HCT116 (cell line): ENCODE measurements at regions not wholly inside any gene's neighbourhood (a gene's known extent, or its start where the extent isn't known, plus 50 kb on each side); places are given as distances from the start of the nearest gene placed in this dataset.

Source experiments
- ATAC-seq: fragments of 200-7000 bp; cut with Tn5 transposase; 2 replicates; pipeline ENCODE4 v1.9.1; 2020; ENCODE audit warnings: mild to moderate bottlenecking, moderate library complexity
- BruUV-seq: library from RNA; stranded (reverse); fragments of 400-500 nt; replicated peaks from 2 replicates; lab custom pipeline; 2021; lab: Mats Ljungman, UMichigan
- CTCF ChIA-PET: fragments of 300-600 bp; sonication (Branson Sonifier 250); formaldehyde crosslinking; loops from one replicate; lab custom pipeline; 2021; ENCODE audit warnings: antibody characterized with exemption; lab: Charles Lee
- POLR2A ChIA-PET: fragments of 300-600, 350-600 bp; sonication (Branson Sonifier 250); formaldehyde crosslinking; loops from one replicate; lab custom pipeline; 2021; ENCODE audit warnings: antibody characterized with exemption; lab: Charles Lee
- RAD21 ChIA-PET, 2 experiments: fragments of 300-600 bp; sonication (Branson Sonifier 250); formaldehyde crosslinking; loops; one replicate each; lab custom pipeline; 2023; ENCODE audit warnings: low total read pairs in 2 of 2; ENCODE audit not compliant: uncharacterized antibody in 2 of 2, unreplicated experiment in 2 of 2, low non-redundant PET in 1 of 2; lab: Charles Lee
- DNase-seq: peaks from one replicate; pipeline ENCODE4 v3.0.0-alpha.2; 2010; ENCODE audit warnings: low read depth, low spot score
- H2AFZ ChIP-seq: fragments of 200-600 bp; shearing (Covaris generic), sonication (generic); 2 replicates; pipeline ENCODE4 v1.6.1; 2017; ENCODE audit warnings: low read depth, mixed run types, mixed read lengths, antibody characterized with exemption, low read length; ENCODE audit not compliant: poor library complexity, severe bottlenecking
- H3K27ac ChIP-seq: 2 replicates; pipeline ENCODE4 v1.5.1; 2012; ENCODE audit warnings: low read depth, low read length
- H3K27me3 ChIP-seq: fragments of 200-600 bp; sonication (generic); 2 replicates; pipeline ENCODE4 v1.6.1; 2016; ENCODE audit warnings: mixed run types, low read length, mixed read lengths; ENCODE audit not compliant: insufficient read depth
- H3K36me3 ChIP-seq, 2 experiments: fragments of 200-500 bp in 1 of 2; fragments of 200-600 bp in 1 of 2; sonication (Bioruptor generic) in 1 of 2; sonication (generic) in 1 of 2; 2 replicates each; pipeline versions ENCODE4 v1.5.1 to v1.6.1; 2014 to 2016; ENCODE audit warnings: low read length in 2 of 2, inconsistent platforms in 1 of 2, mixed read lengths in 1 of 2, mixed run types in 1 of 2; ENCODE audit not compliant: insufficient read depth in 2 of 2, control insufficient read depth in 1 of 2
- H3K4me1 ChIP-seq, 2 experiments: fragments of 200-600 bp in 1 of 2; sonication (generic) in 1 of 2; 2 replicates each; pipeline versions ENCODE4 v1.5.1 to v1.6.1; 2012 to 2017; ENCODE audit warnings: low read length in 2 of 2, inconsistent platforms in 1 of 2, mild to moderate bottlenecking in 1 of 2, mixed read lengths in 1 of 2, mixed run types in 1 of 2, moderate library complexity in 1 of 2; ENCODE audit not compliant: insufficient read depth in 2 of 2, control insufficient read depth in 1 of 2
- H3K4me2 ChIP-seq: fragments of 200-600 bp; sonication (generic); 2 replicates; pipeline ENCODE4 v1.6.1; 2017; ENCODE audit warnings: mixed run types, low read length, mixed read lengths
- H3K4me3 ChIP-seq, 2 experiments: fragments of 200-600 bp in 1 of 2; sonication (generic) in 1 of 2; replicated peaks in 1 of 2; 2 replicates each; pipeline ENCODE4 v1.5.1; 2011 to 2016; ENCODE audit warnings: low read length in 2 of 2, control low read depth in 1 of 2, low read depth in 1 of 2, mild to moderate bottlenecking in 1 of 2, mixed read lengths in 1 of 2, mixed run types in 1 of 2
- H3K79me2 ChIP-seq: fragments of 200-600 bp; sonication (generic); 2 replicates; pipeline ENCODE4 v1.6.1; 2017; ENCODE audit warnings: mild to moderate bottlenecking, mixed run types, low read length, moderate library complexity, mixed read lengths; ENCODE audit not compliant: insufficient read depth
- H3K9ac ChIP-seq: fragments of 200-600 bp; sonication (generic); 2 replicates; pipeline ENCODE4 v1.6.1; 2016; ENCODE audit warnings: low read length, mixed read lengths
- H3K9me2 ChIP-seq: fragments of 200-600 bp; sonication (generic), shearing (Covaris generic); 2 replicates; pipeline ENCODE4 v1.6.1; 2017; ENCODE audit warnings: mixed run types, mild to moderate bottlenecking, moderate library complexity; ENCODE audit not compliant: insufficient read depth
- H3K9me3 ChIP-seq, 2 experiments: fragments of 200-500 bp in 1 of 2; fragments of 200-600 bp in 1 of 2; sonication (Bioruptor generic) in 1 of 2; sonication (generic) in 1 of 2; 2 replicates each; pipeline ENCODE4 v1.6.1; 2014 to 2017; ENCODE audit warnings: low read length in 2 of 2, mixed read lengths in 2 of 2, inconsistent platforms in 1 of 2, low read depth in 1 of 2, mild to moderate bottlenecking in 1 of 2, mixed run types in 1 of 2, moderate library complexity in 1 of 2; ENCODE audit not compliant: control insufficient read depth in 1 of 2, insufficient read depth in 1 of 2
- H4K20me1 ChIP-seq: fragments of 200-600 bp; sonication (generic), shearing (Covaris generic); 2 replicates; pipeline ENCODE4 v1.6.1; 2017; ENCODE audit warnings: mixed run types, mild to moderate bottlenecking, moderate library complexity; ENCODE audit not compliant: insufficient read depth
- CBX3 ChIP-seq: IDR thresholded peaks from 2 replicates; pipeline ENCODE4 v1.6.1; 2012; ENCODE audit warnings: low read depth
- EZH2 ChIP-seq: fragments of 200-600 bp; sonication (generic); IDR thresholded peaks from 2 replicates; pipeline ENCODE4 v1.6.1; 2017; ENCODE audit warnings: antibody characterized with exemption, mixed run types
- SRF ChIP-seq: IDR thresholded peaks from 2 replicates; pipeline ENCODE4 v1.6.1; 2012; ENCODE audit warnings: low read depth
- TCF7L2 ChIP-seq: IDR thresholded peaks from 2 replicates; pipeline ENCODE4 v1.7.0; 2011; ENCODE audit warnings: borderline replicate concordance, inconsistent platforms; ENCODE audit not compliant: insufficient read depth, insufficient read length; ENCODE audit errors: extremely low read depth
- intact Hi-C: fragments of 100-400 bp; cut with micrococcal nuclease; formaldehyde crosslinking; loops from 2 replicates; pipeline ENCODE4 v1.10.0; 2022
- TF ChIP-seq, protein P1 (sequence below): IDR thresholded peaks from 2 replicates; pipeline ENCODE4 v1.6.1; 2011; ENCODE audit warnings: mild to moderate bottlenecking, low read length, moderate library complexity; ENCODE audit not compliant: insufficient replicate concordance; ENCODE audit errors: extremely low read depth

DNA sequence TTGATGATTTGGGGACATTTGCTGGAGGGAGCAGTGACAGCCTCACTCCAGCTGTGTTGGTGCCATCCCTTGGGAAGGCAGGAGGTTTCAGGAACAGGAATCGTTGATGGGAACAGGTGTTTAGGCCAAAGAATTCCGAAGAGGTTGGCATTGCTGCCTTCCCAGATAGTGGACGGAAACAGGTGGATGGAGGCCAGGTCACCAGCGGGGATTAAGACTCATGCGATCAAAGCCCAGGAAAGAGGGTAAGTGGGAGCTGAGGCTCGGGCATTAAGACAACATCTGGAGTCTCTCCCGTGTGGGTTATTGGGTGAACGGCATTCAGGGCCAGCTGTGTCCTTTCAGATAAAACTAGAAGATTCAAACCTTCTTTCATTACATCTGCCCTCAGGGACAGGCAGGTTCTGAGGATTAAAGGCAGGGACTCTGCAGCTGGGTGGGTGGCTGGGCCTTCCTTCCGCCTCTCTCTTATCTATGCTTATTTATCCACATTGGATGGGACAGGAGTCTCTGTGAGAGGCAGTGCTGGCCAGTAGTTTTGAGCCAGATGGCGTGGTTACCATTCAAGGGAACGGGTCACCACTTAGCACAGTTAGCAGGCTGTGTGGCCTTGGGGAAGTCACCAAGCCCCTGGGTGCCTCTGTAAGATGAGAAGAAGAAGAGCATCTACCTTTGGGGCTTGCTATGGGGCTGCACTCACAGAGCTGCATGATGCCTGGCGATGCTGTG is 67.6 kb downstream of the INSIG1 start:
- Histone ChIP-seq H3K9ac (no peak overlapping the region), H3K9me3 (no peaks in the 10 kb centered on the region), H3K4me2 (no peak overlapping the region), H3K36me3 (no peaks in the 10 kb centered on the region), H3K27ac (no peak overlapping the region), H3K4me3 (no peak overlapping the region), H2AFZ (no peak overlapping the region), H3K27me3 (no peaks in the 10 kb centered on the region), H3K4me1 (no peaks in the 10 kb centered on the region), H3K79me2 (no peaks in the 10 kb centered on the region), H4K20me1 (no peaks in the 10 kb centered on the region), H3K9me2 (no peaks in the 10 kb centered on the region)
- ChIA-PET RAD21 (no interaction called here), CTCF (interaction anchor here (0.9 to 2.0 kb wide), 2 partner anchors 8 to 14 kb away, joined by 3 to 4 read pairs; no protein-coding TSS in a partner anchor), POLR2A (no interaction called here)
- TF ChIP-seq EZH2: no peak
- TF ChIP-seq, protein P1, sequence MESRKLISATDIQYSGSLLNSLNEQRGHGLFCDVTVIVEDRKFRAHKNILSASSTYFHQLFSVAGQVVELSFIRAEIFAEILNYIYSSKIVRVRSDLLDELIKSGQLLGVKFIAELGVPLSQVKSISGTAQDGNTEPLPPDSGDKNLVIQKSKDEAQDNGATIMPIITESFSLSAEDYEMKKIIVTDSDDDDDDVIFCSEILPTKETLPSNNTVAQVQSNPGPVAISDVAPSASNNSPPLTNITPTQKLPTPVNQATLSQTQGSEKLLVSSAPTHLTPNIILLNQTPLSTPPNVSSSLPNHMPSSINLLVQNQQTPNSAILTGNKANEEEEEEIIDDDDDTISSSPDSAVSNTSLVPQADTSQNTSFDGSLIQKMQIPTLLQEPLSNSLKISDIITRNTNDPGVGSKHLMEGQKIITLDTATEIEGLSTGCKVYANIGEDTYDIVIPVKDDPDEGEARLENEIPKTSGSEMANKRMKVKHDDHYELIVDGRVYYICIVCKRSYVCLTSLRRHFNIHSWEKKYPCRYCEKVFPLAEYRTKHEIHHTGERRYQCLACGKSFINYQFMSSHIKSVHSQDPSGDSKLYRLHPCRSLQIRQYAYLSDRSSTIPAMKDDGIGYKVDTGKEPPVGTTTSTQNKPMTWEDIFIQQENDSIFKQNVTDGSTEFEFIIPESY: no peak
- TF ChIP-seq CBX3: no peak
- TF ChIP-seq TCF7L2: no peak
- no peak for TF ChIP-seq SRF
- intact Hi-C loops: no loop called here
- DNase-seq (no peak), ATAC-seq (no peak)
- BruUV-seq: no TSS peak
